A673 (cell line): ENCODE measurements at regions not wholly inside any gene's neighbourhood (a gene's known extent, or its start where the extent isn't known, plus 50 kb on each side); places are given as distances from the start of the nearest gene placed in this dataset.

Experiments used
- CTCF ChIP-seq: fragments of 300-800, 200-600 bp; sonication (generic); conservative IDR thresholded peaks from 2 replicates; pipeline ENCODE4 v1.5.1; 2017; ENCODE audit warnings: low read depth, mild to moderate bottlenecking, antibody characterized with exemption, low read length, moderate library complexity, mixed read lengths
- EZH2 ChIP-seq: fragments of 200-600 bp; sonication (generic); IDR thresholded peaks from 2 replicates; pipeline ENCODE4 v1.6.1; 2017; ENCODE audit warnings: borderline replicate concordance, low read depth, mild to moderate bottlenecking, mixed read lengths, antibody characterized with exemption, low read length; ENCODE audit not compliant: poor library complexity, severe bottlenecking

- no peak for TF ChIP-seq CTCF
- no peak for TF ChIP-seq EZH2
Observed at GRCh38 chr7:106747804-106748203, 86.8 kb upstream of the CCDC71L start.
